Right ventricle myocardium inferior (tissue), 1 donor: ENCODE measurements at regions not wholly inside any gene's neighbourhood (a gene's known extent, or its start where the extent isn't known, plus 50 kb on each side); places are given as distances from the start of the nearest gene placed in this dataset.

Source experiments
- ATAC-seq: fragments of 200-7000 bp; cut with Tn5 transposase; one replicate; pipeline ENCODE4 v1.9.1; 2020; ENCODE audit warnings: mild to moderate bottlenecking, moderate library complexity
- DNase-seq: peaks from one replicate; pipeline ENCODE4 v3.0.0; 2021; ENCODE audit errors: missing footprints
- intact Hi-C: fragments of 100-400 bp; cut with DNase I; formaldehyde crosslinking; loops from one replicate; pipeline ENCODE4 v1.11.0; 2022
- donor health status: DM: no; HTN: yes; CAD: no; lungs with severe emphysema.

DNA sequence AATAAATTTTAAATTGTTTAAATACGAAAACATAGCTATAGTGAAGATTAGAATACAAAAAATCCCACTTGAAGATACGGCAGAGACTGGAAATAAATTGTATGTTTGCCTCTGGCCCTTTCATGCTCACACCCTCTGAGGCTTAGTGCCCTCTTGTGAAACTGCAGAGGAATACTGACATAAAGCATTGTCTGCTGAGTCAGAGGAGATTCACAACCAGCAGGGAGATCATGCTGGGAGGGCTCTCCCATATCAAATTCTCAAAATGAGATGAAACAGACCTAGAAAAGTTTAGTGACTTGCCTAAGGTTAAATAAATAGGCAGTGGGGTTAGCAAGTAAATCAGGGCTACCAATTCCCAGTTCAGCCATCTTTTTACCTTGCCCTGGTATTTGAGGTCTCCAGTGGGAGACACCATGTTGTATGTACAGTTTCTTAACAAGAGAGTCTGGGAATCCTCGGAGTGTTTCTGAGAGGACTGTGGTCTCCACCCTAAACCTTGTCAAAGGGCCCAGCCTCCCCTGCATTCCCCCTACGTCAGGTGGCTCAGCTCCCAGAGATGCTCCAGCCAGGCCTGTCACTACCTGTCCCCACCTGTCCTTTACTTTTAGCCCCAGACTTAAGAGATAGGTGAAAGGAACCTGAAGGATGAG is 581.4 kb upstream of the DIPK2B start:
- no peak for DNase-seq
- intact Hi-C loops: no loop called here
- no peak for ATAC-seq

DNA sequence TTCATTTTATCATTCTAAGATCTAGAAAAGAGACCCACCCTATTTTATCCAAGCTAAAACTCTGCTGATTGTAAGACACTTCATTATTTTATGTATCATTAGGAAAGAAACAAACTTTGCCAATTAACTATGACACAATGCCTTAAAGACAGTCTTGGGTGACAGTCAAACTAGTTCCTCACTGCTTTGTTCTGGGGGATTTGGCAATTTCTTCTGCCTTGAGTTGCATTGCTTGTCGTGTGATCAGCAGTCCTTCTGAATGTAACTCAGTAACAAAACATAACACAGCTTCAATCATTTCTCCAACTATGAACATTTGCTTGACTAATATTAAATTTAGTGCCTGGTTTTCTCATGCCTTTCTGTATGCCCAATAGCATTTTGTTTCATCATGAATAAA is 577.9 kb upstream of the DIPK2B start:
- no peak for ATAC-seq

DNA sequence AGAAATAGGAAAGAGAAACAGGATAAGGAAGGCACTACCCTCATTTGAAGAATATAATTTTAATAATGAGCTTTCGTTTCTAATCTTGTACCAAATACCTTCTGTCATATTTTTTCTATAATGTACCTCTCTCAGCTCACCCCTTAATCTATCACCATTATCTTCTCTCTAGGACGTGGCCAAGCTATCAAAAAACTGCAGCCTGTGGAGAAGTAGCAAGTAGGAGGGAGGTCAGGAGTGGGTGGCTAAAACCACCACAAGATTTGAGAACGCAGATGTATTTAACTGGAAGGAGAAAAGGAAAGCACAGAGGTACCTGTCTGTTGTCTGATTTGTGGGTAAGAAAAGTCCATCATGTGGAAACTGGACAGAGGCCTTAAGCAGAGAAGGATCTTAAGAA is 576.7 kb upstream of the DIPK2B start:
- ATAC-seq (no peak), DNase-seq (no peak)
- intact Hi-C loops: no loop called here

More for the DNA sequence above, 577.9 kb upstream of the DIPK2B start:
- intact Hi-C loops: no loop called here
- no peak for DNase-seq

- DNase-seq (no peak), ATAC-seq (no peak)
- intact Hi-C loops: no loop called here
These were observed 574.8 kb upstream of the DIPK2B start for GRCh38 chrX:45775468-45775867.

GRCh38 chrX:45774961-45775360 is 574.3 kb upstream of the DIPK2B start:
- intact Hi-C loops: no loop called here
- ATAC-seq (peak; percentile 69), DNase-seq (no peak)

DNA sequence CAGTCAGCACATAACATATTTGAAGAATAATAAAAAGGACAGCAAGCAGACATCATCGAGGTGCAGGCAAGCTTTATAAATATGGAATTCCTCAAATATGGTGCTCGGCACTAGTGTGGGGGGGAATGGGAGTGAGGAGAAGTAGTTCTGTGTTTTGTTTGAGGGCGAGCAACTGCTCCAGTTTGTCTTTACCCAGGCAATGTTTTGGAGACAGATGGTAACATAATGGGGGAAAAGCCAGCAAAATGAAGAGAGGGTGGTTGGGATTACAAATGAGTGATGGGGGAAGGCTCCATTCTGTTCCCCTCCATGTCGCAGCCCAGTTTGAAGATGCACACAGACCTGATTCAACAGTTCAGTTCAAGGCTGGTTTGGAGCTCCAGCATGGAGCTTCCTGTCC is 572.9 kb upstream of the DIPK2B start:
- ATAC-seq (no peak), DNase-seq (no peak)
- intact Hi-C loops: no loop called here

GRCh38 chrX:45771560-45772340 is 571.1 kb upstream of the DIPK2B start:
- DNase-seq: peak; percentile 77
- ATAC-seq: no peak
- intact Hi-C loops: no loop called here

GRCh38 chrX:45771114-45771513 is 570.4 kb upstream of the DIPK2B start:
- ATAC-seq: no peak
- intact Hi-C loops: no loop called here
- no peak for DNase-seq

GRCh38 chrX:45769761-45770582 is 569.3 kb upstream of the DIPK2B start:
- intact Hi-C loops: no loop called here

GRCh38 chrX:45768666-45769236 is 568.1 kb upstream of the DIPK2B start:
- intact Hi-C loops: no loop called here
- no peak for ATAC-seq
- DNase-seq: no peak

More at GRCh38 chrX:45769761-45770582, 569.3 kb upstream of the DIPK2B start:
- ATAC-seq (peak; percentile 94), DNase-seq (peak; percentile 57)

GRCh38 chrX:45766981-45767501 is 566.4 kb upstream of the DIPK2B start:
- ATAC-seq: no peak
- intact Hi-C loops: no loop called here
- no peak for DNase-seq

GRCh38 chrX:45765767-45766166 is 565.1 kb upstream of the DIPK2B start:
- ATAC-seq (no peak), DNase-seq (no peak)
- intact Hi-C loops: no loop called here

- intact Hi-C loops: no loop called here
- no peak for ATAC-seq
- DNase-seq: no peak
These were observed 564.6 kb upstream of the DIPK2B start for GRCh38 chrX:45765281-45765680.

DNA sequence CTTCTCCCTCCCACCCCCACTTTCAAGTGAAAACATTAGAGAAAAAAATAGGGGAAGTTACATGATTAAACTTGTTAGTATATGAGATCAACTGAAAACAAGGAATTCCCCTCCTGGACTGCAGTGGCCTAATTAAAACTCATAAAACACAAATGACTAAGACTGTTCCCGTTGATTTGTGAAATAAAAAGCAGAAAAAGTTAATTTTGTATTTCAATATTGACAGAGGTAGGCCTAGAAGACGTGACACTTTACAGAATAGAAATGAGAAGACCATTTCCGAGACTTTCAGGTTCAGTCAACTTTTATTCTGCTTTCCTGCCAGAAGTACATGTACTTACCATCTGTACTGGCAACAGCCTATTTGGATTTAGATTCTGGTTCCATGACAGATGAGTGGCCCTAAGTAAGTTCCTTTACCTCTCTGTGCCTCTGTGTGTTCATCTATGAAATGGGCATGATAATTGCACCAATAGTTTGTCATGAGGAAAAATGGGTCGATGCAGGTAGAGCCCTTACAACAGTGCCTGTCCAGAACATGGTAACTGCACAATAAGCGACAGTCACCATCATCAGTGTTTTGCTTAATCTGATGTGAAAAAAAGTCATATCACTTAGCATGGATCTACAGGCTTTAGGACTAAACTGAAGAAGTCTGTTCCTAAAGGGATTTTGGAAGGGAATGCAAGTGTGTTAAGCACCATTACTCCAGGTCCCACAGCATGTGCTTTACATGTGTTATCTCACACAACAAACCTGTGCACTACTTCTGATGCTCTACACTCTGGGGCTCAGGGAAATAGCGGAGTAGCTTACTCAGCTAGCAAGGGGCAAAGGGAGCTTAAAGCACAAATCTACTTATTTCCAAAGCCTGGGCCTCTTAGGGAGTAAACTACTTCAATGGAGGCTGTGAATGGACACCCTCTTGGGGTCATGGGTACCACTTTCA is 562.3 kb upstream of the DIPK2B start:
- intact Hi-C loops: no loop called here
- DNase-seq: no peak
- ATAC-seq: no peak

GRCh38 chrX:45761920-45762319 is 561.2 kb upstream of the DIPK2B start:
- no peak for DNase-seq
- no peak for ATAC-seq
- intact Hi-C loops: no loop called here

- intact Hi-C loops: no loop called here
- DNase-seq: no peak
- no peak for ATAC-seq
These were observed 559.6 kb upstream of the DIPK2B start for GRCh38 chrX:45760187-45760742.

DNA sequence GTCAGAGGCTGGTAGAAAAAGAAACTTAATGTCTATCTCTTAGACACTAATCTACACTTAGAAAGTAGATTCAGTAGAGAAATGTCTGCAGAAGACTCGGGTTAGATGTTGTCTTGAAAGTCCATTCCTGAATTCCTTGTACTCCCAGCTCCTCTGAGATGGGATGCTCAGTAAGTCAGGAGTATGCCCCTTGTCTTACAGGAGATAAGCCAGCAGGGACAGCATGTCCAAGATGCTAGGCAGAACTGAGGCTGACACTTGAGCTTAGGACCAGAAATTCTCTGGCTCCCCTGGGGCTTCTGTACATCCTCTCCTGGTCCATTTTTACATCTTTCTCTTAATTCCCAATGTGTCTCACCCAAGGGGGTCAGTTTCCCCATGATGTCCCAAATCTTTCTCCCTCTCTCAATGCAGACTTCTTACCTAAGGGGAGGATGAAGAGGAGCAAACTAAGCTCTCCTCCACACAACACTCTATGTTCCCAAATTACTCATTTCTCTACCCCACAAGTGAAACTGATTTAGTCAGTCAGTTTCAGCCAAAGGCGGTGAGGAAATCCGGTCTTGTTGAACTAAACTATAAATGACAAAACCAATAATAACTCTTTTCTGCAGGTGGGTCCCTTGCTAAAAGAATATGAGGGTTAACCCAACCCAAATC is 558.2 kb upstream of the DIPK2B start:
- ATAC-seq (no peak), DNase-seq (no peak)
- intact Hi-C loops: no loop called here
